Testis (tissue), 2 donors: ENCODE measurements at regions not wholly inside any gene's neighbourhood (a gene's known extent, or its start where the extent isn't known, plus 50 kb on each side); places are given as distances from the start of the nearest gene placed in this dataset.

Source experiments
- CTCF ChIP-seq, 3 experiments: fragments of 450-650 bp in 2 of 3; fragments of 200-600 bp in 1 of 3; sonication (generic) in 1 of 3; IDR thresholded peaks; one replicate each; pipeline ENCODE4 v1.5.1; 2016 to 2019; ENCODE audit warnings: antibody characterized with exemption in 3 of 3, mild to moderate bottlenecking in 2 of 3, moderate library complexity in 1 of 3
- POLR2A ChIP-seq: fragments of 450-650 bp; IDR thresholded peaks from one replicate; pipeline ENCODE4 v1.6.1; 2017; ENCODE audit warnings: antibody characterized with exemption, mild to moderate bottlenecking, moderate library complexity

GRCh38 chr9:81047280-81047679 is 642.1 kb downstream of the TLE1 start:
- TF ChIP-seq CTCF (IDR thresholded peaks at IDR 0.05) (no peak), POLR2A (no peak)
